IMR-90 (cell line): ENCODE measurements at regions not wholly inside any gene's neighbourhood (a gene's known extent, or its start where the extent isn't known, plus 50 kb on each side); places are given as distances from the start of the nearest gene placed in this dataset.

Experiments used
- ATAC-seq: fragments of 200-7000 bp; cut with Tn5 transposase; 2 replicates; pipeline ENCODE4 v1.9.1; 2020; ENCODE audit warnings: low read depth, mild to moderate bottlenecking, moderate library complexity
- BruUV-seq: library from RNA; stranded (reverse); fragments of 400-500 nt; replicated peaks from 2 replicates; lab custom pipeline; 2021; lab: Mats Ljungman, UMichigan
- CTCF ChIA-PET: fragments of 300-600 bp; formaldehyde crosslinking; extraction: SDS; loops from one replicate; lab custom pipeline; 2021; ENCODE audit warnings: antibody characterized with exemption; lab: Yijun Ruan, JAX
- POLR2A ChIA-PET: fragments of 300-600 bp; sonication (Branson Sonifier 250); formaldehyde crosslinking; loops from one replicate; lab custom pipeline; 2022; ENCODE audit warnings: antibody characterized with exemption; ENCODE audit not compliant: unreplicated experiment; lab: Charles Lee
- DNase-seq: peaks from one replicate; pipeline ENCODE4 v3.0.0; 2013
- H2AFZ ChIP-seq: replicated peaks from 2 replicates; pipeline ENCODE3; 2013; ENCODE audit warnings: low read length, mild to moderate bottlenecking; ENCODE audit not compliant: poor library complexity
- H2AK5ac ChIP-seq: 2 replicates; pipeline ENCODE4 v1.6.1; 2013; ENCODE audit warnings: low read depth, low read length, inconsistent platforms
- H2AK9ac ChIP-seq: replicated peaks from 2 replicates; pipeline ENCODE3; 2013; ENCODE audit warnings: mild to moderate bottlenecking, low read depth, low read length, moderate library complexity; ENCODE audit not compliant: poor library complexity
- H2BK120ac ChIP-seq: 2 replicates; pipeline ENCODE4 v1.6.1; 2013; ENCODE audit warnings: low read depth, low read length, inconsistent platforms
- H2BK15ac ChIP-seq: 3 replicates; pipeline ENCODE4 v1.6.1; 2013; ENCODE audit warnings: low read depth, low read length, inconsistent platforms
- H2BK20ac ChIP-seq: 2 replicates; pipeline ENCODE4 v1.6.1; 2013; ENCODE audit warnings: low read depth, mild to moderate bottlenecking, inconsistent platforms, low read length, moderate library complexity
- H2BK5ac ChIP-seq: 2 replicates; pipeline ENCODE4 v1.6.1; 2013; ENCODE audit warnings: mild to moderate bottlenecking, low read depth, low read length, inconsistent platforms; ENCODE audit not compliant: poor library complexity, severe bottlenecking
- H3K14ac ChIP-seq: replicated peaks from 2 replicates; pipeline ENCODE4 v1.6.1; 2013; ENCODE audit warnings: low read depth, low read length, inconsistent platforms
- H3K18ac ChIP-seq: 2 replicates; pipeline ENCODE4 v1.6.1; 2013; ENCODE audit warnings: low read depth, low read length, control low read depth
- H3K23ac ChIP-seq: 2 replicates; pipeline ENCODE4 v1.6.1; 2013; ENCODE audit warnings: low read depth, low read length, inconsistent platforms
- H3K27ac ChIP-seq: 2 replicates; pipeline ENCODE4 v1.5.1; 2013; ENCODE audit warnings: mild to moderate bottlenecking, control low read depth, low read length; ENCODE audit not compliant: insufficient read depth
- H3K27me3 ChIP-seq: 2 replicates; pipeline ENCODE4 v1.6.1; 2013; ENCODE audit warnings: low read length; ENCODE audit not compliant: control insufficient read depth, insufficient read depth
- H3K36me3 ChIP-seq: 2 replicates; pipeline ENCODE4 v1.6.1; 2013; ENCODE audit warnings: low read length, mixed read lengths; ENCODE audit not compliant: control insufficient read depth, insufficient read depth
- H3K4ac ChIP-seq: 2 replicates; pipeline ENCODE4 v1.6.1; 2013; ENCODE audit warnings: low read depth, low read length, inconsistent platforms
- H3K4me1 ChIP-seq: 2 replicates; pipeline ENCODE4 v1.6.1; 2013; ENCODE audit warnings: low read length, mixed read lengths; ENCODE audit not compliant: control insufficient read depth, insufficient read depth
- H3K4me2 ChIP-seq: 2 replicates; pipeline ENCODE4 v1.6.1; 2013; ENCODE audit warnings: low read depth, mild to moderate bottlenecking, control low read depth, low read length, moderate library complexity
- H3K4me3 ChIP-seq: 2 replicates; pipeline ENCODE4 v1.5.1; 2013; ENCODE audit warnings: low read depth, mild to moderate bottlenecking, control low read depth, low read length, moderate library complexity; ENCODE audit not compliant: insufficient read depth
- H3K56ac ChIP-seq: 2 replicates; pipeline ENCODE4 v1.6.1; 2013; ENCODE audit warnings: low read length, inconsistent platforms; ENCODE audit not compliant: insufficient read depth; ENCODE audit errors: extremely low read depth
- H3K79me1 ChIP-seq, 2 experiments: 2 replicates each; pipeline ENCODE4 v1.6.1; 2013; ENCODE audit warnings: low read length in 2 of 2, inconsistent platforms in 1 of 2, low read depth in 1 of 2
- H3K9ac ChIP-seq: 2 replicates; pipeline ENCODE4 v1.6.1; 2013; ENCODE audit warnings: low read depth, low read length, control low read depth
- H3K9me1 ChIP-seq: 2 replicates; pipeline ENCODE4 v1.6.1; 2013; ENCODE audit warnings: low read length, inconsistent platforms; ENCODE audit not compliant: insufficient read depth
- H3K9me3 ChIP-seq: 2 replicates; pipeline ENCODE4 v1.6.1; 2013; ENCODE audit warnings: low read length; ENCODE audit not compliant: control insufficient read depth, insufficient read depth
- H4K20me1 ChIP-seq: 2 replicates; pipeline ENCODE4 v1.6.1; 2013; ENCODE audit warnings: low read length, inconsistent platforms; ENCODE audit not compliant: insufficient read depth
- H4K5ac ChIP-seq: 2 replicates; pipeline ENCODE4 v1.6.1; 2013; ENCODE audit warnings: mild to moderate bottlenecking, low read depth, low read length, control low read depth
- H4K8ac ChIP-seq, 2 experiments: 2 replicates each; pipeline ENCODE4 v1.6.1; 2013; ENCODE audit warnings: low read depth in 2 of 2, low read length in 2 of 2, control low read depth in 1 of 2, inconsistent platforms in 1 of 2
- H4K91ac ChIP-seq: 2 replicates; pipeline ENCODE4 v1.6.1; 2013; ENCODE audit warnings: low read depth, low read length, inconsistent platforms; ENCODE audit not compliant: insufficient read depth
- BHLHE40 ChIP-seq: fragments of 150-350 bp; IDR thresholded peaks from 2 replicates; pipeline ENCODE4 v1.6.1; 2016; ENCODE audit warnings: mild to moderate bottlenecking, low read depth, low read length
- CEBPB ChIP-seq: IDR thresholded peaks from 2 replicates; pipeline ENCODE4 v1.6.1; 2012; ENCODE audit warnings: low read depth, low read length, improper control_type of control experiment
- CHD1 ChIP-seq: IDR thresholded peaks from 2 replicates; pipeline ENCODE4 v1.6.1; 2012; ENCODE audit warnings: low read depth, low read length, improper control_type of control experiment
- CTCF ChIP-seq: conservative IDR thresholded peaks from 2 replicates; pipeline ENCODE4 v1.5.1; 2012; ENCODE audit warnings: mild to moderate bottlenecking, low read depth, low read length, improper control_type of control experiment
- ELK1 ChIP-seq: fragments of 150-350 bp; IDR thresholded peaks from 2 replicates; pipeline ENCODE4 v1.6.1; 2016; ENCODE audit warnings: low read depth, mild to moderate bottlenecking, low read length, moderate library complexity, borderline replicate concordance
- FOS ChIP-seq: fragments of 150-350 bp; IDR thresholded peaks from 2 replicates; pipeline ENCODE4 v1.6.1; 2016; ENCODE audit warnings: low read depth, low read length
- MAFK ChIP-seq: IDR thresholded peaks from 2 replicates; pipeline ENCODE4 v1.6.1; 2012; ENCODE audit warnings: low read depth, low read length, improper control_type of control experiment
- MAZ ChIP-seq: IDR thresholded peaks from 2 replicates; pipeline ENCODE4 v1.6.1; 2012; ENCODE audit warnings: low read depth, mild to moderate bottlenecking, low read length, improper control_type of control experiment, moderate library complexity, borderline replicate concordance
- MXI1 ChIP-seq: IDR thresholded peaks from 2 replicates; pipeline ENCODE4 v1.6.1; 2012; ENCODE audit warnings: low read depth, mild to moderate bottlenecking, low read length, moderate library complexity, borderline replicate concordance
- NFE2L2 ChIP-seq: fragments of 150-350 bp; IDR thresholded peaks from 2 replicates; pipeline ENCODE4 v1.6.1; 2016; ENCODE audit warnings: low read depth, mild to moderate bottlenecking, low read length
- POLR2A ChIP-seq: IDR thresholded peaks from 2 replicates; pipeline ENCODE4 v1.6.1; 2012; ENCODE audit warnings: mild to moderate bottlenecking, low read depth, low read length
- RAD21 ChIP-seq: IDR thresholded peaks from 2 replicates; pipeline ENCODE4 v1.6.1; 2012; ENCODE audit warnings: low read length, improper control_type of control experiment
- RCOR1 ChIP-seq: IDR thresholded peaks from 2 replicates; pipeline ENCODE4 v1.6.1; 2012; ENCODE audit warnings: mild to moderate bottlenecking, low read length, improper control_type of control experiment; ENCODE audit not compliant: insufficient replicate concordance
- RFX5 ChIP-seq: IDR thresholded peaks from 2 replicates; pipeline ENCODE4 v1.8.0; 2012; ENCODE audit warnings: low read depth, mild to moderate bottlenecking, low read length, moderate library complexity
- SMC3 ChIP-seq: fragments of 150-350 bp; IDR thresholded peaks from 2 replicates; pipeline ENCODE4 v1.6.1; 2016; ENCODE audit warnings: low read depth, mild to moderate bottlenecking, antibody characterized with exemption, low read length, moderate library complexity
- USF2 ChIP-seq: fragments of 150-350 bp; IDR thresholded peaks from 2 replicates; pipeline ENCODE4 v1.6.1; 2017; ENCODE audit warnings: mild to moderate bottlenecking, antibody characterized with exemption, low read length, low read depth
- WGBS, 2 experiments: methylation state at CpG; one replicate each; pipeline versions ENCODE4 v1.1.5 to v1.1.7; 2013; ENCODE audit warnings: missing lambda C conversion rate in 2 of 2; ENCODE audit not compliant: insufficient read length in 1 of 2; ENCODE audit errors: extremely low coverage in 2 of 2; 5-methylcytosine and 5-hydroxymethylcytosine counted together
- dilution Hi-C: fragments of 300-500 bp; cut with HindIII; formaldehyde crosslinking; loops from one replicate; pipeline ENCODE4 v1.14.3; 2018; ENCODE audit warnings: low sequenced_read_pairs; ENCODE audit not compliant: unreplicated experiment
- in situ Hi-C: fragments of 300-500 bp; cut with MboI; formaldehyde crosslinking; loops from 3 replicates; pipeline ENCODE4 v1.14.3; 2019; ENCODE audit warnings: low sequenced_read_pairs, inconsistent platforms, mixed read lengths
- intact Hi-C: fragments of 100-400 bp; cut with micrococcal nuclease; formaldehyde crosslinking; loops from 2 replicates; pipeline ENCODE4 v1.10.0; 2022

- TF ChIP-seq USF2, result no peak
- no peak for TF ChIP-seq POLR2A
- TF ChIP-seq CHD1, result no peak
- no peak for TF ChIP-seq RAD21
- no peak for TF ChIP-seq CEBPB
- no peak for TF ChIP-seq FOS
- TF ChIP-seq CTCF, result no peak
- no peak for TF ChIP-seq RFX5
- TF ChIP-seq NFE2L2, result no peak
- no peak for TF ChIP-seq MAFK
- no peak for TF ChIP-seq SMC3
- TF ChIP-seq MXI1, result no peak
- TF ChIP-seq RCOR1, result no peak
- no peak for TF ChIP-seq MAZ
- TF ChIP-seq ELK1, result no peak
- TF ChIP-seq BHLHE40, result no peak
- H3K4me1 ChIP-seq, result no peaks in the 10 kb centered on the region
- no peaks in the 10 kb centered on the region for H4K20me1 ChIP-seq
- WGBS, 2 experiments, result no CpG with 5 or more reads among the region's 2 CpGs
- H3K79me1 ChIP-seq, result no peaks in the 10 kb centered on the region
- POLR2A ChIA-PET, result no interaction called here
- H2AFZ ChIP-seq, result peak overlapping the region; percentile 61
- H3K14ac ChIP-seq, result no peak overlapping the region
- no peak overlapping the region for H3K9ac ChIP-seq
- no peak overlapping the region for H3K56ac ChIP-seq
- H3K23ac ChIP-seq, result no peak overlapping the region
- H3K27ac ChIP-seq, result no peak overlapping the region
- H3K4me2 ChIP-seq, result no peak overlapping the region
- no TSS peak for BruUV-seq
- no peak overlapping the region for H4K8ac ChIP-seq
- intact Hi-C loops, result no loop called here
- in situ Hi-C loops, result no loop called here
- CTCF ChIA-PET, result interaction anchor here (0.6 kb wide), 1 partner anchor 509 kb away, joined by 4 read pairs; no protein-coding TSS in a partner anchor
- no peaks in the 10 kb centered on the region for H3K36me3 ChIP-seq
- H3K4me3 ChIP-seq, result no peak overlapping the region
- no peak overlapping the region for H3K4ac ChIP-seq
- no peak overlapping the region for H2BK120ac ChIP-seq
- H4K5ac ChIP-seq, result no peak overlapping the region
- no peak overlapping the region for H2AK9ac ChIP-seq
- no peaks in the 10 kb centered on the region for H3K9me1 ChIP-seq
- no peak overlapping the region for H2AK5ac ChIP-seq
- no peak overlapping the region for H2BK15ac ChIP-seq
- H4K91ac ChIP-seq, result no peak overlapping the region
- no peaks in the 10 kb centered on the region for H3K27me3 ChIP-seq
- dilution Hi-C loops, result no loop called here
- H2BK5ac ChIP-seq, result no peak overlapping the region
- DNase-seq (no peak), ATAC-seq (no peak)
- H3K18ac ChIP-seq, result no peak overlapping the region
- no peaks in the 10 kb centered on the region for H3K9me3 ChIP-seq
- H2BK20ac ChIP-seq, result no peak overlapping the region
Measured at GRCh38 chr18:29071869-29072268, 894.9 kb upstream of the CDH2 start.
